ENCODE measurements at regions not wholly inside any gene's neighbourhood (a gene's known extent, or its start where the extent isn't known, plus 50 kb on each side); places are given as distances from the start of the nearest gene placed in this dataset.

DNA sequence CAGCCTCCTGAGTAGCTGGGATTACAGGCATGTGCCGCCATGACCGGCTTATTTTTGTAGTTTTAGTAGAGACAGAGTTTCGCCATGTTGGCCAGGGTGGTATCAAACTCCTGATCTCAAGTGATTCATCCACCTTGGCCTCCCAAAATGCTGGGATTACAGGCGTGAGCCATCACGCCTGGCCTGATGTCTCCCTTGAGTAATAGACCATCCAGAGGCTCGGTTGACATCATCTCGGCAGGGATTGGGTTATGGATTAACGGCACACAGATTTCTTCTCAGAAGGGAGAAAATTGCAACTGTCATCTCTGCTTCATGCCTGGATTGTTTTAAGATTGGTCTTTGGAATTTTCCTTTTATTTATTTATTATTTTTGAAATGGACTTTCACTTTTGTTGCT is 239.2 kb upstream of the LARGE1 start:
- TF ChIP-seq RAD21 (conservative IDR thresholded peaks at IDR 0.05 in 1 of 2, IDR thresholded peaks at IDR 0.05 in 1 of 2) = no peak
- TF ChIP-seq, protein P1, sequence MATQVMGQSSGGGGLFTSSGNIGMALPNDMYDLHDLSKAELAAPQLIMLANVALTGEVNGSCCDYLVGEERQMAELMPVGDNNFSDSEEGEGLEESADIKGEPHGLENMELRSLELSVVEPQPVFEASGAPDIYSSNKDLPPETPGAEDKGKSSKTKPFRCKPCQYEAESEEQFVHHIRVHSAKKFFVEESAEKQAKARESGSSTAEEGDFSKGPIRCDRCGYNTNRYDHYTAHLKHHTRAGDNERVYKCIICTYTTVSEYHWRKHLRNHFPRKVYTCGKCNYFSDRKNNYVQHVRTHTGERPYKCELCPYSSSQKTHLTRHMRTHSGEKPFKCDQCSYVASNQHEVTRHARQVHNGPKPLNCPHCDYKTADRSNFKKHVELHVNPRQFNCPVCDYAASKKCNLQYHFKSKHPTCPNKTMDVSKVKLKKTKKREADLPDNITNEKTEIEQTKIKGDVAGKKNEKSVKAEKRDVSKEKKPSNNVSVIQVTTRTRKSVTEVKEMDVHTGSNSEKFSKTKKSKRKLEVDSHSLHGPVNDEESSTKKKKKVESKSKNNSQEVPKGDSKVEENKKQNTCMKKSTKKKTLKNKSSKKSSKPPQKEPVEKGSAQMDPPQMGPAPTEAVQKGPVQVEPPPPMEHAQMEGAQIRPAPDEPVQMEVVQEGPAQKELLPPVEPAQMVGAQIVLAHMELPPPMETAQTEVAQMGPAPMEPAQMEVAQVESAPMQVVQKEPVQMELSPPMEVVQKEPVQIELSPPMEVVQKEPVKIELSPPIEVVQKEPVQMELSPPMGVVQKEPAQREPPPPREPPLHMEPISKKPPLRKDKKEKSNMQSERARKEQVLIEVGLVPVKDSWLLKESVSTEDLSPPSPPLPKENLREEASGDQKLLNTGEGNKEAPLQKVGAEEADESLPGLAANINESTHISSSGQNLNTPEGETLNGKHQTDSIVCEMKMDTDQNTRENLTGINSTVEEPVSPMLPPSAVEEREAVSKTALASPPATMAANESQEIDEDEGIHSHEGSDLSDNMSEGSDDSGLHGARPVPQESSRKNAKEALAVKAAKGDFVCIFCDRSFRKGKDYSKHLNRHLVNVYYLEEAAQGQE (IDR thresholded peaks at IDR 0.05) = no peak
